WI38 (cell line): ENCODE measurements at regions not wholly inside any gene's neighbourhood (a gene's known extent, or its start where the extent isn't known, plus 50 kb on each side); places are given as distances from the start of the nearest gene placed in this dataset.

Source experiments
- H3K4me3 ChIP-seq: 2 replicates; pipeline ENCODE4 v1.5.1; 2011; ENCODE audit warnings: low read depth, mild to moderate bottlenecking, control low read depth, low read length
- CTCF ChIP-seq: IDR thresholded peaks from 2 replicates; pipeline ENCODE4 v1.5.1; 2012; ENCODE audit warnings: low read depth, mild to moderate bottlenecking, control low read depth, low read length

DNA sequence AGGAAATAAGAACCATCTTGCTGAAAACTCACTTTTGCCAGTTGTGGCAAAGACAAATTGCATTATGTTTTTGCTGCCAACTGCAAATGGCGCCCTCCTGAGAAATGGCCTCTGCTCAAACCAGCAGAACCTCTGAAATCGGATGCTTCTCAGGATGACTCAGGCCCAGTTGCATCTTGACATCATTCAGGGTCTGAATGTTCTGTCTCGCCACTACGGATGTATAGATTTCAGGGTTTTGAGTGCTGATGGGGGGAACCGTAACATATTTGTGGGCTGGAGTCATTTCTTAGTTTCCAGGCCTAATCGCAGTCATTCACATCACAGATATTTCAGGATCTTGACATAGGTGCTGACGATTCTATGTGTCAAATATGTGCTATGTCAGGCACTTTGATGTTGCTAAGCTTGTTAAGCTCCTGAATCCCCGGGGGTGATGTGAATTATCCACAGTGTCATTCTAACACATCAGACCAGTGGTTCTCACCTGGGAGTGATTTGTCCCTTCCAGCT is 207.1 kb downstream of the NFATC2 start:
- TF ChIP-seq CTCF = no peak
- no peak overlapping the region for H3K4me3 ChIP-seq

GRCh38 chr20:51334609-51335008 is 207.9 kb downstream of the NFATC2 start:
- H3K4me3 ChIP-seq = no peak overlapping the region
- no peak for TF ChIP-seq CTCF

- no peak overlapping the region for H3K4me3 ChIP-seq
- TF ChIP-seq CTCF = no peak
Measured at GRCh38 chr20:51333971-51334370, 208.5 kb downstream of the NFATC2 start.

- no peak for TF ChIP-seq CTCF
- H3K4me3 ChIP-seq = no peak overlapping the region
Measured at GRCh38 chr20:51333446-51333845, 209.1 kb downstream of the NFATC2 start.

DNA sequence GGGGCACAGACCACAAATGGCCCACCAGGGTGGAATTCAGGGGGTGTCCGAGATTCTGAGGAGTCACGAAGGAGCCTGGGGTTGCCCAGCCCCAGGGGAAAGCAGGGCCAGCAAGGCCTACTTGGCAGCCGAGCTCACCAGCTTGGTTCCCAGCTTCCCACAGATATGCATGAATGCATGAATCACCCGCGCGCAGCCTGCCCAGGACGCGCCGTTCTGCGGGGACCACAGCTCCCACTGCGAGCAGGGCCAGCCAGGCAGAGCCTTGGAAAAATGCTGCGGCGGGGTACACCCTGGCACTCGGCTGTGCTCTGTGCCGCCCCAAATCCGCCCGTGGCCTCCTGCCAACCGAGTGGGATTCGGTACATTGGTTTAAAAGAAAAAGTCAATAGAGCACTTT is 211.0 kb downstream of the NFATC2 start:
- no peak overlapping the region for H3K4me3 ChIP-seq
- TF ChIP-seq CTCF = no peak

DNA sequence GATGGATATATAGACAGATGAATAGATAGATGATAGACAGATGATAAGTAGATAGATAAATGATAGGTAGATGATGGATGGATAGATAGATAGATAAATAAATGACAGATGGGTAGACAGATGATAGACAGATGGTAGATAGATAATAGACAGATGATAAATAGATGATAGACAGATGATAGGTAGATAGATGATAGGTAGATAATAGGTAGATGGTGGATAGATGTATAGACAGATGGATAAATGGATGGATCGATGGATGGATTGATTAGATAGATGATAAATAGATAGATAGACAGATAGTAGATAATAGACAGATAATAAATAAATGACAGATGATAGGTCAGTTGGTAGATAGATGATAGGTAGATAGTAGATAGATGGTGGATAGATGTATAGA is 212.7 kb downstream of the NFATC2 start:
- no peak overlapping the region for H3K4me3 ChIP-seq
- TF ChIP-seq CTCF = no peak

- TF ChIP-seq CTCF = no peak
- no peak overlapping the region for H3K4me3 ChIP-seq
Measured at GRCh38 chr20:51327251-51327841, 215.2 kb downstream of the NFATC2 start.
